HG03025 (cell line): ENCODE measurements at regions not wholly inside any gene's neighbourhood (a gene's known extent, or its start where the extent isn't known, plus 50 kb on each side); places are given as distances from the start of the nearest gene placed in this dataset.

Experiments
- ATAC-seq: cut with Tn5 transposase; IDR thresholded peaks from one replicate; pipeline ENCODE4 v1.9.1; 2021; ENCODE audit warnings: mild to moderate bottlenecking, moderate library complexity; ENCODE audit not compliant: unreplicated experiment, low FRiP score

DNA sequence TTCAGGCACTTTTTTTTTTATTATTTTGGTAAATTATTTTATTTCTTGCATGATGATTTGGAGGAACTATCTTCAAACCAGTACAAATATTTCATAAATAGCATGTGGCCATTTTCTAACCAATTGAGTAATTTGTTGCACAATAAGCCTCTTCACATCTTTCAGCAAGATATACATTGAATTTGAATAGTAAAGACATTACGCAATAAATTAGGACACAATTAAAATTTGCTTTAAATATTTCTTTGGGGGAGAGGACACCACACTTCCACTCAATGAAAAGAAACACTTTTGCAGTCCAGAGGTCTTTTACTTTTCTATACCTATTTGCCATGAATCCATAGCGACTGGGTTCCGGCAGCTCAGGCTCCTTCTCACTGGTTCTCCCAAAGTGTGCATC lies 762.6 kb upstream of the GOLIM4 start:
- no peak for ATAC-seq

DNA sequence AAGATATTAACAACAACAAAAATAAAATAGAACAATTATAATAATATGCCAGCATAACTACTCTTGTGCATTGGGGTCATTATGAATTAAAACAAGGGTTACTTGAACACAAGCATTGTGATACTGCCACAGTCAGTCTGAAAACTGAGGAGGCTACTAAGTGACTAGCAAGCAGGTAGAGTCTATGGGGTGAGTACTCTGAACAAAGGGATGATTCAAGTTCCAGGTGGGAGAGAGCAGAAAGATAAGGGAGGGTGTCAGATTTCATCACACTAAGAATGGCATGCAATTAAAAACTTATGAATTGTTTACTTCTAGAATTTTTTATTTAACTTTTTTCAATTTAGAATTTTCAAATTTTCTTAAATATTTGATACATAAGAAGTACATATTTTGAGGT lies 754.4 kb upstream of the GOLIM4 start:
- no peak for ATAC-seq

DNA sequence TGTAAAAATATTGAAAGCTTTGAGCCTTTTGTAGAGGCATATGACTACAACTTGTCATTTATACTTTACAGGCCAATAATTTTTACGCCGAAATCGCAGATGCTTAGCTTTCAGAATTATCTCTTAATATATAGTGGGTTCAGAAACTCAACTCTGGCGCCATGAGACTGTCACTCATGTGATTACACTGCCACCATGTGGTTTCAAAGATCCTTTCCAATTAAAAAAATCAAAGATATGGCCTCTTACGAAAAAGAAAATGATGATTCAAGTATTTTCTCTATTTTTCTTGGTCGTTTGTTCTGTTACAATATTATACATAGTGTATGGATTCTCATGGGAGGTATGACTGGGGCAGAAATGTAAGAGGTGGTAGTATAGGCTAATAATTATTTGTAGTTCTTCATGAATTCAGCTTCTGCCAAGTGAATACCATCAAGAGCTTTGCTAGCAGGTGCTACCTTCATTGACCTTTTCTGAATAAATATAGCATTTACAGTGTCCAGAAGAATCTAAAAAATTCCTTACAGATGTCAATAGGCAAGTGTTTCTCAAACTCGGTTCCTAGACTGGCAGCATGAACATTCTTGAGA lies 751.7 kb upstream of the GOLIM4 start:
- ATAC-seq, result no peak

DNA sequence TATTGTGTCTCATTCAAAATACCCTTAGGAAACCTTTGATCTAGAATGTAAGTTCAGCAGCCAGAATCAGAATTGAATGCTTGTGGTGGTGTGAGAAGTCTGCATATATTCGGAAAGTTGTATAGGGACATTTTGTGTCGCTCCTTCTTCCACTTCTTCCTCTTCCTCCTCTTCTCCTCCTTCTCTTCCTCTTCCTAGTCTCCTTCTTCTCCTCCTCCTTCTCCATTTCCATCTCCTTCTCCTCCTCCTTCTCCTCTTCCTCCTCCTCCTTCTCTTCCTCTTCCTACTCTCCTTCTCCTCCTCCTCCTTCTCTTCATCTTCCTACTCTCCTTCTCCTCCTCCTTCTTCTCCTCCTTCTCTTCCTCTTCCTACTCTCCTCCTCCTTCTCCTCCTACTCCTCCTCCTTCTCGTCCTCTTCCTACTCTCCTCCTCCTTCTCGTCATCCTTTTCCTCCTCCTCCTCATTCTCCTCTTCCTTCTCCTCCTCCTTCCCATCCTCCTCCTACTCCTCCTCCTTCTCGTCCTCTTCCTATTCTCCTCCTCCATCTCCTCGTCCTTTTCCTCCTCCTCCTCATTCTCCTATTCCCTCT lies 749.3 kb upstream of the GOLIM4 start:
- no peak for ATAC-seq

DNA sequence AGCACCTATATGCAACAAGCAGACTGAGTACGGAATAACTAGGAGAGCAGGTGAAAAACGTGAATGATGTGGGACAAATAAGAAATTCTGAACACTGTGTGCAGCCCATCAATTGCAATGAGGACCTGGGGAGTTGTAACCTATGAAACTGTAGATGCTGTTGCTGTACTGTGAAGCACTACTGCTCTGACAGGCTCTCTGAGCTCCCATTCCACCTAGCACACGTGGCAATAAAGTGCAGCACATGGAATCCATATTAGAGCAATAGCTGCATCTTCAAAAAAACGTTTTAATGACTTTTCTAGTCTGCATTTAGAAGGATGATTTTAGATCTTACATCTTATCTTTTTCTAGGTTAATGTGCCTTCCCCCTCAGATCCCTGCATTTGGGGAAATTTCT lies 748.7 kb upstream of the GOLIM4 start:
- no peak for ATAC-seq

DNA sequence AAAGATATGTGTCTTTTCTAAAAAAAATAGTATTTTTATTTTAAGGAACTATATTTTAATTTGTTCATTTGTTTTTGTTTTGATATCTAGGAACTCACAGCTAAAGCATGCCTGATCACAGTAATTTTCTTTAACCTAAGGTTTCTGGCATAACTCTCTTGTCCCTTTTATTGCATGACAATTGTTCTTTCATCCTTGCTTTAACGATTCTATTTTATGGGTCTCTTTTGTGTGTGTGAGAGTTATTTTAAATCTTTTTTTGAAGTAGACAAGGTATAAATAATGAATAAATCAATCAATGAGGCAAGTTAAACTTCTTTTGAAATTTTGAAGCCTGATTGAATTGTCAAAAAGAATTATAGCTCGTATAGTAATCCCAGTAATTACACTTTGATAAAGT lies 747.8 kb upstream of the GOLIM4 start:
- no peak for ATAC-seq

DNA sequence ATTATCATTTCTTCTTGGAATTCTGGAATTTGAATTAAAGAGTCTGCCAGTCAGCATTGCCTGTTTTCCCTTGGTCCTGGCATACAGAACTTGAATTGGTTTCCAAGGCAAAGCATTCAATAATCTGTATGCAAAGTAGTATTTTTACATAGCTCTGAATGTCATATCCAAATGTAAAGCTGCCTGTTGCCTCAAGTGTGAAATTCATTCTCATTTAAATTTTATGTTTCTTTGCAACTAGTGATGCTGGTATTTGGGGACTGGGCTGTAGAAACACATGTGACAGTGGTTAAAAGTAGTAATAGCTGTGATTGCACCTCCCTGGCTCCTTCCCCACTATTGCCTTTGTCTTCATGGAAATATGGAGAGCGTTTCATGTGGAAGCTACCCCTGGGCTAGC lies 743.9 kb upstream of the GOLIM4 start:
- ATAC-seq, result no peak

DNA sequence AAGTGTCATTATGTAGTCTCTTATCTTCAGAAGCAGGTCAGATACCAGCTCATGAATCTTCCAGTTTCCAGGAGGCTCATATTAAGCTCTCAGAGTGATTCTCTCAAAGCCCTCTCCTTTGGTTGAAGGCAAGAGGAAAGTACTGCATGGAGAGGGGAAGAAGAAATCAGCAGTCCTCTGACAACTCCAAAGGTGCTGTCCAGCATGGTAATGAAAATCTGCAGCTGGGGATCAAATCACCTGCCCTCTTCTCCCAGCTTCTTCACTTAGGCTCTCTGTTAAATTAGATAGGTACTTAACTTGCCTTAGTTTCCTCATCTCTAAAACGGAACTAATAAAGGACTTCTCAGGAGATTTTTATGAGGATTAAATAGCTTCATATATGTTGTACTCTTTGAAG lies 738.8 kb upstream of the GOLIM4 start:
- no peak for ATAC-seq

DNA sequence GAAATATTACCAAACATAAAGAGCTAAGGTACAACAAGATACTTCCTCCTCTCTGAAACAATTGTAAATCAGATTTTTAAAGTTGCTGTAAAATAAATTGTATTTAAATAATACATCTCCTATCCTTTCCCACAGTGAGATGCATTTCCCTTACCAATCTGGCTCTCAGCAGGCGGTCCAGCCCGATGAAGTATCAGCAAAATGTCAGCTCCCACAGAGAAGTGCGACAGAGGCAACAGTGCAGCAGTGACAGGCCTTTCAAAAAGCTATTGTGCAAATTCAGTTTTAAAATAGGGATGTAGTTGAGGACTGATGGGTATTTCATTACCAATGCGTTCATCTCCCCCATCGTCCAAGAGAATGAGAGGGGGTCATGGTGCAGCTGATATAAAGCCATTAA lies 733.2 kb upstream of the GOLIM4 start:
- ATAC-seq, result no peak

DNA sequence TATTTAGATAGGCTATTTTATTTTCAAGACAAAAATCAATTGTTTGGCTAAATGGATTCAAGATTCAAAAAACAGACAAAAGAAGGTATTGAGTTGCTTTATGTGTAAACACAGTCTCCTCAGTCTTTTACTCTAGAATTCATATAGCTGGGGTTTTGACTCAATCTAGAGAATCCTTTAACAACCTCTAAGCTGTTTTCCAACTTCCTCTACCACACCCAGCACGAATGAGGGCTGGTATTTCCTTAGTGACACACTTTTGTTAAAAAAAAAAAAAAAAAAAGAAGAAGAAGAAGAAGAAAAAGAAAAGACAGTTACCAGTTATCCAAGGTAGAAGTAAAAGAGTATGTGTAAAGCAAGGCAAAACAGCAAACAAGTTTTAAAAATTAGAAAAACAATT lies 732.8 kb upstream of the GOLIM4 start:
- ATAC-seq, result no peak

DNA sequence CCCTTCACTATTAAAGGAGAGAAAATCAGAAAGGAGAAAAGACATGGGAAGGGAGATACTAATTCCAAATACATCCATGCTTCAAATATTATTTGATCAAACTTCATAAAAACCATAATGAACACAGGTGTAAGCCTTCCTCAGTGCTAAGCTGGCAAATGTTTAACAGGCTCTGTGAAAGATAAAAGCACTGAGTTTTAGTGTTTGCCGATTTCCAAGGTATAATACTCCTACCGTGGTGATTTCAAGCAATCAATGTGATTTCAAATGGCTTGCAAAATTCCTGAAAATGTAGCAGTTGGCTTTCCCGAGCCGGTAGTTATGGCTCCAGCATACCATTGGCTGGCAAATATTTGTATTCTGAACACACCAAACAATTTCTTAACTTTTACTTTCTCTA lies 732.3 kb upstream of the GOLIM4 start:
- no peak for ATAC-seq

DNA sequence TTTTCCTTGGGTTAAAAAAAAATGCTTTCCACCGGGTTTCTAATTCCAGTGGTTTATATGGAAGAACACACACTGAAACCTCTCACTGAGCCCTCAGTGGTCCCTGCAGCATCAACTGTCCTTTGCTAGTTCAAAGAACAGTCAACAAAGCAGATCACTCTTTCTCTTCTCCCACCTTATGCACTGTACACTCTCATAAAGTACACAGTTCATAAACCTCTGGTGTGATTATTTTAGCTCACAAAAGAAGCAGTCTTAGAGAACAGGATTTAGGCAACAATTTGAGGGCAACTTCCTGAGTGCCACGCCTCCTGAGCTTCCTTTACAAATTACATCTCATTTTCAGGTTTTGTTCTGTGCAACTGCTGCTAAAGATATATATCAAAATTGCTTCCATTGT lies 728.4 kb upstream of the GOLIM4 start:
- no peak for ATAC-seq

DNA sequence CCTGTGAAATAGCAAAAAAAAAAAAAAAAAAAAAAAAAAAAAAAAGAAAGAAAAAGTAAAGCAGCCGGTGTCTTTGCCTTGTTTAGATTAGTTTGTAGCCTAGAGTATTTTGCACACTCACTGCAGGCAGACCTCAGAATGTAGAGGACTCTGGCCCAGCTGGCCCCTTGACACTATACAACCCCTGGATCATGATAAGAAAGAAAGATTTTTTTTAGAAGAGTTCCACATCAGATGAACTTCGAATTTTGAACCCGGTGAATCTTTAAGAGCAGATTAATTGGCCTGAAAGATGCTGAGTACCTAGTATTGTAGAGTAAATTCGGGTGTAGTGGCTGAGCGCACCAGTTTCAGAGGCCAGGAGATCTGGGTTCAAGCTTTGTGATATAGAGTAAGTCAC lies 727.7 kb upstream of the GOLIM4 start:
- ATAC-seq, result no peak

DNA sequence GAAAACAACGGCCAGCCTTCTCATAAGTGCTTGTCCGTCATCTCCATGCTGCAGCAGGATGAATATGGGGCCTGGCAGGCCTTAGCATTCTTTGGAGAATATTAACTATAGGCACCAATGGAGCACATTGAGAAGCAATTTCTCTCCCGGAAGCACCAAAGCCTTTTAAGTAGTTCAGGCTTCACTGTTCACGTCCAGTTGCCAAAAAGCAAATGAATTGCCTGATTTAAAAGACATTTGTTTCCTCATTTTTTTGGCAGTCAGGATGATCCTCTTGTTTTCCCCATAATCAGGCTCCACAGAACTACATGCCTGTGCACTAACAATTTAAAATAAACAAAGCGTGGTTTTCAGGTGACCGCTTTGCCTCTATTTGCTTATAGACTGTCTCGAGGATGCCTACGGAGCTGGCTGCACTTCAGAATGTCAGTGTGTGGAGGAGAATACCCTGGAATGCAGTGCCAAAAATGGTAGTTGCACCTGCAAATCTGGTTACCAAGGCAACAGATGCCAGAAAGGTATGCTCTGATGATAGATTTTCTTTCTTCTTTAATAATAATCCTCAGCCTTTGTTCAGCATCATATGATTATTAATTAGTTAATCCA lies 725.2 kb upstream of the GOLIM4 start:
- ATAC-seq, result no peak

DNA sequence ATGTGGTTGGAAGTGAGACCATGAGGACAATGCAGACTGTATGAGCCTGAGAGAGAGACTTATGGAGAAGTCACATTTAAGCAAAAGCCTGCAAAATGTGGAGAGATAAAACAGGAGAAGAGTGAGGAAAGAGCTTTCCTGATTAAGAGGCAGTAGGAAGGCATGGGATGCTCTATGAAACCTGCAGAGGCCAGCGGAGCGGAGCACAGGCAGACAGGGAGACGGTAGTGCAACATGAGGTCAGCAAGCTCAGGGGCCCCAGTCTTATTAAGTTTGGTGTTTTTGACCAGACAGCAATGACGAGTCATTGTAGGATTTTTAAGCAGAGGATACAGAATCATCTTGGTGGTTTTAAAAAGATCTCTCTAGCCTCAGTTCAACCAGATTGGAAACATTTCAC lies 721.5 kb upstream of the GOLIM4 start:
- ATAC-seq, result no peak

DNA sequence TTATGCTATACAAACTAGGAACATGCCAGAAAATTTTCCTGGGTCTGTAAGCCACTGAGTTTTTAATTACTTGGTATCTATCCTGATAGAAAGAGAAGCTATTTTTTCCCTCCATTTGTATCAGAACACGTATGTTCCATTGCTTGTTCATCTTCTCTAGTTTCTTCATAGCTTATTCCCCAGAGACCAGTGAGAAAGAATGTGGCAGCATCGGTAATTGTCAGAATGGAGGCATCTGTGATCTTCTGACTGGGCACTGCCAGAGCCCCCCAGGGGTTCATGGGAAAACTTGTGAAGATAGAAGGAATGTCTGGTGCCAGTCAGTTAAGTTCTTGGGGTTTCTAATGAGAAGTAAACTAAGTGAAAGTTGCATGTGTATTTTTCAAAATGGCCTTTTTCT lies 720.2 kb upstream of the GOLIM4 start:
- no peak for ATAC-seq

DNA sequence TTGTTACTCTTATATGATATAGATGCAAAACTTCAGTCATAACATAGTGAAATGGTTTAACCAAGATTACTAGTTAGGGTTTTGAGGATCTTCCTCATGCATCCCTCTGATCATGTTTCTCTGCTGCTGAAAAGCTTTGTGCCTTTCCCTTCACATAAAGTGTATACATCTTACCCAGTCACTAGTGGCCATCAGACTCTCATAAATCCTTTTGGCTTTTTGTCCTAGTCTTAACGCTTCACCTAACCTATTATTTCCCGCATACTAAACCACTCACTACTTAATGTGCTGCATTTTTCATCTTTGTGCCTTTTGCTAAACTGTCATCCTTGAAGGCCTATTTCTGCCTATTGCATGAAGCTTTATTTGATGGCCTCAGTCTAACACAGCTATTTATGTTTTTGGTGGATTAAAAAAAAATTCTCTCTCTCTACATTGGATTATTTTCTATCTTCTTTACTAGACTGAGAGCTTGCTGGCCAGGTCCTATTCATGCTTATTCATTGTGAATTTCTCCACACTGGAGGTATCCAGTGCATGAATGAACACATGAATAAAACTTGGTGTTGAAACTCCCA lies 717.6 kb upstream of the GOLIM4 start:
- ATAC-seq, result no peak

DNA sequence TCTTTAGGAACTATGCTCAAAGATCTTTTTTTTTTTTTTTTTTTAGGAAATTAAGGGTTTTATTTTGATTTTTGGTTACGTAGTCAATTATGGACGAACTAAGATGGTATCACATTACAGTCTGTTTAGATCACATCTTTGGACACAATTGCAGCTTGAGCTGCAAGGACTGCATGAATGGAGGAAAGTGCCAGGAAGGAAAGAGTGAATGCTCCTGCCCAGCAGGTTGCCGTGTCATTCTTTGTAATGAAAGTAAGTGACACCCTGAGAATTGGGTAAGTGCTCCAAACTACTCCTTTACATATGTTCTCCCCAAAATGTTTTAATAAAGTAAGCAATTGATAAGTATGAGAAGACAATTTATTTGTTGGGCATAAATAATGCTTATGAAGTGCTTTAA lies 716.5 kb upstream of the GOLIM4 start:
- ATAC-seq, result no peak

DNA sequence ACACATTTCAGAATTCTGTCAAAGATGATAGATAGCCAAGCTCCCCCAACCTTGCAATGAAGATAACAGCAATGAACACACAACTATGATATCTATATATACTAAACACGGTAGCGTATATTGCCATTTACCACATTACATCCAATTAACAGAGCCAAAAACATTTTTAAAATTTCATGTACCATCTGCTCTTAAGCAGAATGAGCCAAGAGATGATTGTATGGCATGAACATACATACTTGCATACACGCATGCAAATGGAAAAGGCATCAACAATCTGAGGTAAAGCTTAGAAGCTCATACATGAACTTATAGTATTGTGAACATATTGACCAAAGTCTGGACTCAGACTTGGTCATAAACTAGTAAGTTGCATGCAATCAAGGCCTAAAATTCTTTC lies 712.9 kb upstream of the GOLIM4 start:
- no peak for ATAC-seq

DNA sequence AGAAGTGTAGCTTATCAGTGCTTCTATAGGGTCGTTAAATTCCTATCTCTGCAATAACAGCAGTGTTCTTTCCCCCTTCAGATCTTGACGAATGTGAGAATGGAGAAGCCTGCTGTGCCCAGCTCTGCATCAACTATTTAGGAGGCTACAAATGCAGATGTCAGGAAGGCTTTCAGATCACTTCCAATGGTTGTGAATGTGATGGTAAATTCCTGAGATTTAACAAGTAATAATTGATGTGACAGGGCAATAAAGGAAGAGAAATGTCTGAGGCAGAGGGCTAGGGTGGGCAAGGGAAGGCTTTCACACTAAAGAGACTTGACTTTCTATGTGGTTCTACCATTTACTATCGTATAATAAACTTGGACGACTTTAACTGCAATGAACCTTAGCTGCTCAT lies 711.7 kb upstream of the GOLIM4 start:
- no peak for ATAC-seq

DNA sequence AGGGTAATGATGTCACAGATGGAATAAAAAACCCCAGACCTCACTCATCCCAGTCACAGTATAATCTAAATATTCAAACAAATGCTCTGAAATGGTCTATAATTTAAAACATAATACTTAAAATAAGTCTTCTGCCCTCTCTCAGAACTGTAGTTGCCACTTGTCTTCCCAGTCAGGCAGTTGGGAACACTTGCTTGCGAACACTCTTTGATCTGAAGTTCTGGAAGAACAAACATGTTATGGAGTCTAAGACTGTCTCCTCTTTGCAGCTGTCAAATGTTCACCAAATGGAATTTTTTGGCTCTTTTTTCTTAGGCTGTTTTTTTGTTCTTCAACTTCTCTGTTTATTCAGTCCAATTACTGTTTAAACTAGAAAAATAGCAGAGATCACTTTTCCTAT lies 711.1 kb upstream of the GOLIM4 start:
- no peak for ATAC-seq

DNA sequence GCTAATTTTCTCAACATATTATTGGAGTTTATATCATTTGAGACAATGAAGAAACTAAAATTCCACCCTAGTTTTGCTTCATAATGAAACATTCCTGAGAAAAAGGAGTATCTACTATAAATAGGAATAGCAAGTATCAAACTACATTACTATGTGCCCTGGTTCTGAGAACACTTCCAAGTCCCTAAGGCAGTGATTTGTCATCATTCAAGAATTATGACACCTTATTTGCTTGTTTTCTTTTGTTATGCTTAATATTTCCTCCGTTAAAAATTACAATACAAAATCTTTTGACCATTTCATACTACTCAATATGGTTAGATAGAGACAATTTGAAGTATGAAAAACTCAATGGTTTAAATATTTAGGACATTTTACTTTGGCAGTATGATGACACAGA lies 707.8 kb upstream of the GOLIM4 start:
- no peak for ATAC-seq
